ENCODE measurements at regions not wholly inside any gene's neighbourhood (a gene's known extent, or its start where the extent isn't known, plus 50 kb on each side); places are given as distances from the start of the nearest gene placed in this dataset.
"Not testable (repeated sequence)": the region's sequence is repeated elsewhere in the genome, so short reads cannot be mapped to it uniquely, and the experiment has no call there.

GRCh38 chrX:39492497-39493162 lies 605.1 kb downstream of the BCOR start:
- no peak overlapping the region for H3K4me3 ChIP-seq (ENCODE audit: low read depth, low read length)
- TF ChIP-seq CTCF (IDR thresholded peaks at IDR 0.05; ENCODE audit: insufficient read depth, low read length, missing control alignments): no peak
- no peak for DNase-seq (ENCODE audit: low read depth, low spot score)
- POLR2A ChIA-PET: no interaction called here
- CTCF ChIA-PET: no interaction called here

- DNase-seq (ENCODE audit: low read depth, low spot score): no peak
- no peak for TF ChIP-seq CTCF (IDR thresholded peaks at IDR 0.05; ENCODE audit: insufficient read depth, low read length, missing control alignments)
- CTCF ChIA-PET: no interaction called here
Observed at GRCh38 chrX:39493168-39493567, 604.6 kb downstream of the BCOR start.

GRCh38 chrX:39497117-39497516 lies 600.6 kb downstream of the BCOR start:
- DNase-seq (ENCODE audit: low read depth, low spot score); POLR2A ChIA-PET; CTCF ChIA-PET; H3K4me3 ChIP-seq (ENCODE audit: low read depth, low read length): not testable (repeated sequence)

More at GRCh38 chrX:39493168-39493567, 604.6 kb downstream of the BCOR start:
- no peak overlapping the region for H3K4me3 ChIP-seq (ENCODE audit: low read depth, low read length)
- POLR2A ChIA-PET: no interaction called here

GRCh38 chrX:39497702-39498265 lies 600.0 kb downstream of the BCOR start:
- POLR2A ChIA-PET: no interaction called here
- H3K4me3 ChIP-seq (ENCODE audit: low read depth, low read length): no peak overlapping the region
- DNase-seq (ENCODE audit: low read depth, low spot score): no peak
- no peak for TF ChIP-seq CTCF (IDR thresholded peaks at IDR 0.05; ENCODE audit: insufficient read depth, low read length, missing control alignments)
- CTCF ChIA-PET: no interaction called here

GRCh38 chrX:39499996-39500395 lies 597.8 kb downstream of the BCOR start:
- no peak for TF ChIP-seq CTCF (IDR thresholded peaks at IDR 0.05; ENCODE audit: insufficient read depth, low read length, missing control alignments)
- no peak for DNase-seq (ENCODE audit: low read depth, low spot score)
- no peak overlapping the region for H3K4me3 ChIP-seq (ENCODE audit: low read depth, low read length)
- CTCF ChIA-PET: no interaction called here
- POLR2A ChIA-PET: no interaction called here

- ChIA-PET CTCF (no interaction called here), POLR2A (no interaction called here)
- no peak for TF ChIP-seq CTCF (IDR thresholded peaks at IDR 0.05; ENCODE audit: insufficient read depth, low read length, missing control alignments)
- no peak overlapping the region for H3K4me3 ChIP-seq (ENCODE audit: low read depth, low read length)
- DNase-seq (ENCODE audit: low read depth, low spot score): no peak
Observed at GRCh38 chrX:39501822-39502221, 595.9 kb downstream of the BCOR start.

GRCh38 chrX:39502486-39502885 lies 595.3 kb downstream of the BCOR start:
- CTCF ChIA-PET: no interaction called here
- TF ChIP-seq CTCF (IDR thresholded peaks at IDR 0.05; ENCODE audit: insufficient read depth, low read length, missing control alignments): no peak

More at GRCh38 chrX:39502486-39502885, 595.3 kb downstream of the BCOR start:
- H3K4me3 ChIP-seq (ENCODE audit: low read depth, low read length): no peak overlapping the region
- POLR2A ChIA-PET: no interaction called here
- no peak for DNase-seq (ENCODE audit: low read depth, low spot score)
